D721Med (cell line): ENCODE measurements at regions not wholly inside any gene's neighbourhood (a gene's known extent, or its start where the extent isn't known, plus 50 kb on each side); places are given as distances from the start of the nearest gene placed in this dataset.

Experiments used
- DNase-seq: peaks from one replicate; pipeline ENCODE4 v3.0.0; 2011; ENCODE audit warnings: low spot score; ENCODE audit not compliant: insufficient read length
- FAIRE-seq: peaks from 2 replicates; lab custom pipeline; 2011; peaks lifted over from hg19 to GRCh38; lab: Jason Lieb, UNC
- TF ChIP-seq, protein P1 (sequence below): IDR thresholded peaks from 2 replicates; pipeline ENCODE4 v1.5.1; 2012; ENCODE audit warnings: mild to moderate bottlenecking, control low read depth; ENCODE audit not compliant: insufficient read depth; ENCODE audit errors: missing control alignments

DNA sequence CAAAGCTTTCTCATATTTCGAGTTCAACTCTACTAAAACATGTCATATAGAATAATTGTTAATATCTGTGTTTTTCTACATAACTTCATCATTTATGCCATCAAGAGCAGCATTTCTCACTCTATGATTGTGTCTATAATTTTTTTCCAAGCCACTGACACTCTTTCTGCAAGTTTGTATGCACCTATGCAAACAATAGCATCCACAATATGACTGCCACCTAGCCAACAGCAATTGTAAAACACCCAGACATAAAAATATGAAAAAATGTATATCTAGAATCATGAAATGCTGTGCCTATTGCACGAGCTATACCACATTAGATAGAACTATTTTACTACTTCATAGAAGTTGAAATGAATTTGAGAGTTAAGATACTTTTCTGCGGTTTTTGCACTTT, 286.5 kb upstream of the MARCKS start:
- TF ChIP-seq, protein P1, sequence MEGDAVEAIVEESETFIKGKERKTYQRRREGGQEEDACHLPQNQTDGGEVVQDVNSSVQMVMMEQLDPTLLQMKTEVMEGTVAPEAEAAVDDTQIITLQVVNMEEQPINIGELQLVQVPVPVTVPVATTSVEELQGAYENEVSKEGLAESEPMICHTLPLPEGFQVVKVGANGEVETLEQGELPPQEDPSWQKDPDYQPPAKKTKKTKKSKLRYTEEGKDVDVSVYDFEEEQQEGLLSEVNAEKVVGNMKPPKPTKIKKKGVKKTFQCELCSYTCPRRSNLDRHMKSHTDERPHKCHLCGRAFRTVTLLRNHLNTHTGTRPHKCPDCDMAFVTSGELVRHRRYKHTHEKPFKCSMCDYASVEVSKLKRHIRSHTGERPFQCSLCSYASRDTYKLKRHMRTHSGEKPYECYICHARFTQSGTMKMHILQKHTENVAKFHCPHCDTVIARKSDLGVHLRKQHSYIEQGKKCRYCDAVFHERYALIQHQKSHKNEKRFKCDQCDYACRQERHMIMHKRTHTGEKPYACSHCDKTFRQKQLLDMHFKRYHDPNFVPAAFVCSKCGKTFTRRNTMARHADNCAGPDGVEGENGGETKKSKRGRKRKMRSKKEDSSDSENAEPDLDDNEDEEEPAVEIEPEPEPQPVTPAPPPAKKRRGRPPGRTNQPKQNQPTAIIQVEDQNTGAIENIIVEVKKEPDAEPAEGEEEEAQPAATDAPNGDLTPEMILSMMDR, result no peak
- FAIRE-seq, result no peak
- no peak for DNase-seq

DNA sequence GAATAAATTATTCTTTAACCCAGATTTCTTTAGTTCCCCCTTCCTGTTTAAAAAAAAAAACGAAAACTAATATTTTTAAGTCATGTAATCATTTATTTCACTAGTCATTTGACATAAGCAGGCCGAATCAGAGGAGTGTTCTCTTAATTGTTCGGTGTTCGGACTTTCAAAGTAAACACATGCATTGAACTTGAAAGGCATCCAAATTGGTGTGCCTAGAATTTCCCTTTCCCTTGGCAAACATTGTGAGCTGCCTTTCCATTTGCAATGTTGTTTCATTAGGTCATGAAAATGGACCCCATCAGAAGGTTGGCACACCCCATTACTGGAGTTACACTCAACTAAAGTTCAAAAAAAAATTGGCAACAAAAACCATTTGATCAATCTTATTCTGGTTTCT, 283.0 kb upstream of the MARCKS start:
- TF ChIP-seq, protein P1, result no peak
- FAIRE-seq, result no peak
- no peak for DNase-seq

DNA sequence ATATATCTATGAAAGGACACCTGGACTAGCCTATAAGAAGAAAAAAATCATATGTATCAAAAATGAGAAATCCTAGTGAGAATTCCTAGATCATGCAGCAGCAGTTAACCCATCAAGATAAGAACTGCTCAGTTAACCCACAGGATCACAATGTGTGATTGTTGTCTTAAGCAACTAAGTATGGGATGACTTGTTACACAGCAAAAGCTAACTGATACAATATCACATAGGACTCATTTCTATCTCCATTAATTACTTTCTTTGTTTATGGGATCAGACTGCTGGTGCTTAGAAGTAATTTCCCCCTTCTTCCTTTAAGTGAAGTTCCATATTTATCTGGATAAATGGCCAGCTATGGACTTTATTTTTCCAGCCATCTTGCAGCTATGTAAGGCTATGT, 280.8 kb upstream of the MARCKS start:
- TF ChIP-seq, protein P1, result no peak
- DNase-seq (no peak), FAIRE-seq (no peak)

DNA sequence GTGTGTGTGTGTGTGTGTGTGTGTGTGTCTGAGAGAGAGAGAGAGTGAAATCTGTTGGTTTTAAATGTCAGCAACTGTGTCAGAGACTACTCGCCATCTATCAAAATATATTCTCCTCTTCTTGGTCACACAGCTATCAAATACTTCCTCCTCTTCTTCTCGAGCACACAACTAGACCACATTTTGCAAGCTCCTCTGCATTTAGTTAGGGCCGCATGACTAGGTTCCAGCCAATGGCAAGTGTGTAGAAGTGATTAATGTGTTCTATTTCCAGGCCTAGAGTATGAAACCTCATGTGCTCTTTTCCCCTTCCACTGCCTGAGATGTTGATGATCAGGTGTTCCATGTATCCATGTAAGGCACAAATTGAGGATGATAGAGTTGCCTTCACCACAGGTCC, 278.5 kb upstream of the MARCKS start:
- FAIRE-seq (no peak), DNase-seq (no peak)
- TF ChIP-seq, protein P1, result no peak

DNA sequence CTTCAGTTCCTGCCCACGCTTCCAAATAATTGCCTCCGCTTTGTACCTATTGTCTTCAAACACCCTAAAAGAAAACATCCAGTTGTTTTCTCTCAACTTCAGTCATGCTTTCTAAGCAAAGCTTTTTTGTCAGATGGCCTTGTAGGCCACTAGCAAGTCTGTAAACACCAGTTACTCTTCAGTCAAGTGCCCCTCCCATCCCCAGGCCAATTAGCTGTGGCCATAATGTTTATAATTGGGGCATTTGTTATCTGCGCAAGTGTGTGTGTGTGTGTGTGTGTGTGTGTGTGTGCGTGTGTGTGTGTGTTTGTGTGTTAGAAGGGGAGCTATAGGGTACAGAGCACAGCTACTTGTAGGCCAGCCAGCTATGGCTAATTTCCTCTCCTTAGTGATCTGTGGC, 272.4 kb upstream of the MARCKS start:
- TF ChIP-seq, protein P1, result no peak
- DNase-seq (no peak), FAIRE-seq (no peak)

DNA sequence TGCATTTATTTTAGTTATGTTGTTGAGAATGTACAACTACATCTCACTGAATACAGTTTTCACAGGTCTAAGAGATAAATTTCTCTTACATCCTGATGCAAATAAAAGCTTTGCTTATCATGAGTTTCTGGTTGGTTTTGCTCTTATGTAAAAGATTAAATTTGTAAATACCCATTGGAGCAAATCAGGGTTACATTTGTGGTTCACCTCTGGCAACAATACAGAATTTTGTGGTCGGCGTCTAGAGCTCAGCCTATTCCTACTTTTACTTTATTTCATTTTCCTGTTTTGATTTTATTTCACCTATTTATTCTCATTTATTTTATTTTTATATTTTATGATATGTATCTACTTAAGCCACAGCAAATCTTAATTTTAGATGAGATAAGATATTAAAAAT, 271.9 kb upstream of the MARCKS start:
- DNase-seq (no peak), FAIRE-seq (no peak)
- TF ChIP-seq, protein P1, result no peak

DNA sequence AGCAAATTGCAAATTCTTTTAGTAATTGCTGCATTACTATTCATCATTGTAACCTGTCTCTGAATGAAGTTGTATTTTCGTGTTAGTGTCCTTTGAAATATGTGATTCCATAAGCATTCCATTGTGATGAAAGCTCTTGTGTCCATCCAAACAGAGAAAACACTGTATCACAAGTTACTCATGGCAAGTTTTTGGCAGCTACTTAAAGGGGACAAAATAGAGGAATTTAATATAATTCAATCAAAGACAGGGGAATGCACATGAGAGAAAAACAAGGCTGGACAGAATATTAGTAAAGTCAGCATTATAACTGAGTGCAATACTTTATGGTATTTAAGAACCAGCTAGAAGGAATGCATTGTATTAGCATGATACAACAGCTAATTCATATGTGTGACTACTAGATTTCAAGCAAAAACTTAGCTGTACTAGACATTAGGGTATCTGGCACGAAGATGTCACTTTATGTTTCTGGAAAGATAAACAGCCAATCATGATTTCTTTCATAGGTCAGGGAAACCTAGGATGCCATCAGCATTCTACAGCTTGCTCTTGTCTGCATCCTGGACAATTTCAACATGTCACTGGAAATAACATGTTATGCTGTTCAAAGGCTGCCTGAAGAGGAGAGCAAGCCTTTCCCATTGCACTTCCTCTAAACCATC, 270.6 kb upstream of the MARCKS start:
- no peak for FAIRE-seq
- TF ChIP-seq, protein P1, result no peak

More for the DNA sequence above, 270.6 kb upstream of the MARCKS start:
- DNase-seq, result no peak
